BLaER1 (cell line): ENCODE measurements at regions not wholly inside any gene's neighbourhood (a gene's known extent, or its start where the extent isn't known, plus 50 kb on each side); places are given as distances from the start of the nearest gene placed in this dataset.
"Not testable (repeated sequence)": the region's sequence is repeated elsewhere in the genome, so short reads cannot be mapped to it uniquely, and the experiment has no call there.

Experiments
- H3K27ac ChIP-seq: shearing (Covaris generic); formaldehyde crosslinking; 2 replicates; pipeline ENCODE4 v1.8.1; 2022
- H3K27me3 ChIP-seq: shearing (Covaris generic); formaldehyde crosslinking; 2 replicates; pipeline ENCODE4 v1.8.1; 2022
- H3K36me3 ChIP-seq: shearing (Covaris generic); formaldehyde crosslinking; 2 replicates; pipeline ENCODE4 v1.8.1; 2022
- H3K4me1 ChIP-seq: shearing (Covaris generic); formaldehyde crosslinking; 2 replicates; pipeline ENCODE4 v1.8.1; 2022
- H3K4me2 ChIP-seq: shearing (Covaris generic); formaldehyde crosslinking; 2 replicates; pipeline ENCODE4 v1.8.1; 2022
- H3K4me3 ChIP-seq: shearing (Covaris generic); formaldehyde crosslinking; 2 replicates; pipeline ENCODE4 v1.8.1; 2022
- H3K9ac ChIP-seq: shearing (Covaris generic); formaldehyde crosslinking; 2 replicates; pipeline ENCODE4 v1.8.1; 2022
- H3K9me3 ChIP-seq: shearing (Covaris generic); formaldehyde crosslinking; 2 replicates; pipeline ENCODE4 v1.8.1; 2022
- H4K20me1 ChIP-seq: shearing (Covaris generic); formaldehyde crosslinking; 2 replicates; pipeline ENCODE4 v1.8.1; 2022
- Cebpa-rat ChIP-seq: shearing (Covaris generic); IDR thresholded peaks from 2 replicates; pipeline ENCODE4 v1.8.1; 2022

GRCh38 chr6:137717074-137718073, 149.7 kb upstream of the TNFAIP3 start:
- Histone ChIP-seq H3K4me3 (no peak overlapping the region), H3K4me2 (no peak overlapping the region), H3K36me3 (no peaks in the 10 kb centered on the region), H3K9me3 (peaks cover 14% of the 10 kb centered on the region; the same call in 1 of the 2 replicates), H3K27ac (no peak overlapping the region), H4K20me1 (no peaks in the 10 kb centered on the region), H3K27me3 (no peaks in the 10 kb centered on the region), H3K9ac (no peak overlapping the region), H3K4me1 (no peaks in the 10 kb centered on the region)
- no peak for TF ChIP-seq Cebpa-rat

- H3K9me3 ChIP-seq: peaks cover 14% of the 10 kb centered on the region; the same call in 1 of the 2 replicates
- H3K4me3 ChIP-seq, H3K36me3 ChIP-seq, H4K20me1 ChIP-seq, H3K4me1 ChIP-seq, H3K27me3 ChIP-seq, H3K9ac ChIP-seq, H3K4me2 ChIP-seq, H3K27ac ChIP-seq: not testable (repeated sequence)
These were observed 148.2 kb upstream of the TNFAIP3 start for GRCh38 chr6:137718903-137719302.

- H3K4me2 ChIP-seq: no peak overlapping the region
- no peaks in the 10 kb centered on the region for H3K27me3 ChIP-seq
- TF ChIP-seq Cebpa-rat: no peak
- H3K36me3 ChIP-seq: no peaks in the 10 kb centered on the region
- no peak overlapping the region for H3K27ac ChIP-seq
- no peaks in the 10 kb centered on the region for H3K4me1 ChIP-seq
- H3K9ac ChIP-seq: no peak overlapping the region
- H3K4me3 ChIP-seq: no peak overlapping the region
- no peaks in the 10 kb centered on the region for H4K20me1 ChIP-seq
- peaks cover 14% of the 10 kb centered on the region; the same call in 1 of the 2 replicates for H3K9me3 ChIP-seq
These were observed 144.2 kb upstream of the TNFAIP3 start for GRCh38 chr6:137722749-137723272.

- no peaks in the 10 kb centered on the region for H4K20me1 ChIP-seq
- no peaks in the 10 kb centered on the region for H3K36me3 ChIP-seq
- no peak overlapping the region for H3K9ac ChIP-seq
- peaks cover 14% of the 10 kb centered on the region; the same call in 1 of the 2 replicates for H3K9me3 ChIP-seq
- H3K4me2 ChIP-seq: no peak overlapping the region
- no peaks in the 10 kb centered on the region for H3K27me3 ChIP-seq
- H3K4me3 ChIP-seq: no peak overlapping the region
- H3K4me1 ChIP-seq: no peaks in the 10 kb centered on the region
- no peak for TF ChIP-seq Cebpa-rat
- H3K27ac ChIP-seq: no peak overlapping the region
These were observed 143.6 kb upstream of the TNFAIP3 start for GRCh38 chr6:137723273-137724017.

DNA sequence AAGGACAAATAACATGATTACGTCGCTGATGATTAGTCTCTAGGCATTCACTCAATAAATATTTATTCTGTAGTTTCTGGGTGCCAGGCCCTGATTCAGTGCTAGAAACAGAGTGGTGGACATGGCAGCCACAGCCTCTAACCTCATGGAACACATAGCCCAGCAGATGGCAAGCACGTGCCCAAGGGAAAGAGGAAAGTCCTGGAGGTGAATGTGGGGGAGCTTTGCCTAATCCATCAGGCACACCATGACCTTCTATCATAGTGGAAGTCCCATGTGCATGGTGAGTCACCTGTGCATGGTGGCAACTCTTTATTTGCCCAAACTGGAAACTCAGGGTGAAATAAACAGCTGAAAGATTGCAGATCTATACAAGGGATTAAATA, 143.0 kb upstream of the TNFAIP3 start:
- Histone ChIP-seq H3K27me3 (no peaks in the 10 kb centered on the region), H3K4me3 (no peak overlapping the region), H3K9ac (no peak overlapping the region), H3K4me2 (no peak overlapping the region), H3K36me3 (no peaks in the 10 kb centered on the region), H4K20me1 (no peaks in the 10 kb centered on the region), H3K27ac (no peak overlapping the region), H3K9me3 (peaks cover 11% of the 10 kb centered on the region; the same call in 1 of the 2 replicates), H3K4me1 (no peaks in the 10 kb centered on the region)
- no peak for TF ChIP-seq Cebpa-rat

DNA sequence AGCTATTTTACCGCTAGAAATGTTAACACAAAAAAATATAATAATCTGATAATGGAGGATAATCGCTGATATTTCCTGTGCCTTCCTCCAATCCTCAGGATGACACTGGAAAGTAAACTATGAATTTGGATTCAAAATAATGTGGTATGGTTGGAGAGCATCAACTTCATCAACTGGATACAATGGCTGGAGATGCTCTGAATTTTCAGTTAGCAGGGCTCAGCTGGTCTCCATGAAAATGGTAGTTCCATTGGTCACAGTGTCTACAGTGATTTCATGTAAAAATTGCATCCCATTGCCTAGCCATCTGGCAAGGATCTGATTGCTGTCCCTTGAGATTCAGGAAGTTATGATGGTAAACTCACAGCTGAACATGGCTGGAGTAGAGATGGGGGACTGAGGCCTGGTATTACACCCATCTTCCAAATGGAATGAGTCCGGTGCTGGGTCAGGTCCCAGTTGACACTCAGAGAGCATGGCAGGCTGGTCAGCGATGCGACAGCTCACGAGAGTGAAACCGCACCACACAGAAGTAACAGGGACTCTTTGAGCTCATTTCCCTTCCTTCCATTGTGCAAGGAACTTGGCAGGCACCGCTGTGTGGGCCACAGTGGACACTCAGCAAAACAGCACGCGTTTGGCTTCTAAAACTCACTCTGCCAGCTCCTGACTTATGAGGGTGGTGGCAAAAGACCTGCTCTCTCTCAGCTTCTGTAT, 142.4 kb upstream of the TNFAIP3 start:
- H3K4me1 ChIP-seq: no peaks in the 10 kb centered on the region
- no peaks in the 10 kb centered on the region for H4K20me1 ChIP-seq
- no peaks in the 10 kb centered on the region for H3K27me3 ChIP-seq
- TF ChIP-seq Cebpa-rat: no peak
- H3K4me2 ChIP-seq: no peak overlapping the region
- H3K4me3 ChIP-seq: no peak overlapping the region
- no peaks in the 10 kb centered on the region for H3K36me3 ChIP-seq
- H3K9me3 ChIP-seq: peaks cover 5% of the 10 kb centered on the region; the same call in 1 of the 2 replicates
- no peak overlapping the region for H3K27ac ChIP-seq
- no peak overlapping the region for H3K9ac ChIP-seq

DNA sequence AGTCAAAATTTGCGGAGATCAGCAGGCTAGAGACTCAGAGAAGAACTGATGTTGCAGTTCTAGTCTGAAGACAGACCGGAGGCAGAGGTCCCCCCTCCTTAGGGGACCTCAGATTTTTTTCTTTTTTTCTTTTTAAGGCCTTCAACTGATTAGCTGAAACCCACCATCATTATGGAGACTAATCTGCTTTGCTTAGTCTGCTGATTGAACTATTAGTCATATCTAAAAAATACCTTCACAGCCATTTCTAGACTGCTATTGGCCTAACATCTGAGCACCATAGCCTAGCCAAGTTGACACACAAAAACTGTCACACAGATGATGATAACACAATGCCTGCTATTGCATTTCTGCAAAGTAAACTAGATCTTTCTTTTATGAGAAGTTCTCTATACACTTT, 141.1 kb upstream of the TNFAIP3 start:
- Histone ChIP-seq H3K9ac (no peak overlapping the region), H3K9me3 (no peaks in the 10 kb centered on the region), H3K4me3 (no peak overlapping the region), H3K36me3 (no peaks in the 10 kb centered on the region), H3K4me2 (no peak overlapping the region), H3K27me3 (no peaks in the 10 kb centered on the region), H3K4me1 (no peaks in the 10 kb centered on the region), H3K27ac (no peak overlapping the region), H4K20me1 (no peaks in the 10 kb centered on the region)
- TF ChIP-seq Cebpa-rat: no peak

- Histone ChIP-seq H3K9me3 (no peaks in the 10 kb centered on the region), H3K27ac (no peak overlapping the region), H3K27me3 (no peaks in the 10 kb centered on the region), H3K4me1 (no peaks in the 10 kb centered on the region), H3K36me3 (no peaks in the 10 kb centered on the region), H4K20me1 (no peaks in the 10 kb centered on the region), H3K4me2 (no peak overlapping the region), H3K4me3 (no peak overlapping the region), H3K9ac (no peak overlapping the region)
- TF ChIP-seq Cebpa-rat: no peak
These were observed 140.5 kb upstream of the TNFAIP3 start for GRCh38 chr6:137726582-137726981.

- no peaks in the 10 kb centered on the region for H3K27me3 ChIP-seq
- no peaks in the 10 kb centered on the region for H3K4me1 ChIP-seq
- H3K9ac ChIP-seq: no peak overlapping the region
- no peaks in the 10 kb centered on the region for H3K9me3 ChIP-seq
- H3K36me3 ChIP-seq: no peaks in the 10 kb centered on the region
- no peak overlapping the region for H3K27ac ChIP-seq
- no peaks in the 10 kb centered on the region for H4K20me1 ChIP-seq
- H3K4me2 ChIP-seq: no peak overlapping the region
- no peak for TF ChIP-seq Cebpa-rat
- H3K4me3 ChIP-seq: no peak overlapping the region
These were observed 139.8 kb upstream of the TNFAIP3 start for GRCh38 chr6:137727216-137727765.
